ENCODE measurements at regions not wholly inside any gene's neighbourhood (a gene's known extent, or its start where the extent isn't known, plus 50 kb on each side); places are given as distances from the start of the nearest gene placed in this dataset.

DNA sequence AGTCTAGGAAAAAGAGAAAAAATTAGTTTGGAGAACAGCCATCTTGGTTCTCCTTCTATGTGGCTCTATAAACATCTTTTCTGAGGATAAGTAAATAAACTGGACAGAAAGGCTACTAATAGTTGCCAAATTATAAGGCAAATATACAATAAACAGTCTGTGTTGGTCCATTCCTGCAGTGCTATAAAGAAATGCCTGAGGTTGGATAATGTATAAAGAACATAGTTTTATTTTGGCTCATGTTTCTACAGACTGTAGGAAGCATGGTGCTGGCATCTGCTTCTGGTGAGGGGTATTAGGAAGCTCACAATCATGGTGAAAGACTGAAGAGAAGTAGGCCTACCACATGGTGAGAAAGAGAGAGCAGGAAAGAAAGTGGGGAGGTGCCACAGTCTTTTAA is 209.7 kb downstream of the MACC1 start:
- Histone ChIP-seq H3K27me3 (ENCODE audit: insufficient read depth, low read length) (no peaks in the 10 kb centered on the region), H3K4me1 (ENCODE audit: insufficient read depth, low read length) (no peaks in the 10 kb centered on the region; the same call in 1 of the 2 replicates), H3T11ph (ENCODE audit: low read length) (no peak overlapping the region), H3K4ac (ENCODE audit: low read depth, low read length) (no peak overlapping the region), H3K9ac (ENCODE audit: extremely low read depth, insufficient read length, low read length) (no peak overlapping the region), H3K56ac (ENCODE audit: insufficient read length, low read depth, low read length) (no peak overlapping the region), H4K91ac (ENCODE audit: insufficient read length, low read depth, low read length) (no peak overlapping the region), H4K8ac (replicated peaks; ENCODE audit: insufficient read length, low read depth, low read length) (no peak overlapping the region), H2BK15ac (ENCODE audit: low read depth, low read length) (no peak overlapping the region), H4K20me1 (ENCODE audit: control insufficient read depth, insufficient read depth, insufficient read length) (no peaks in the 10 kb centered on the region), H3K14ac (ENCODE audit: insufficient read depth, low read length) (no peak overlapping the region), H3K79me2 (ENCODE audit: insufficient read depth, low read length) (no peaks in the 10 kb centered on the region), H3K79me1 (ENCODE audit: insufficient read depth, low read depth, low read length, poor library complexity, severe bottlenecking) (no peaks in the 10 kb centered on the region), H2AFZ (ENCODE audit: low read length) (no peak overlapping the region), H3K9me3 (ENCODE audit: control insufficient read depth, low read depth, low read length) (no peaks in the 10 kb centered on the region), H3K27ac (ENCODE audit: insufficient read length, low read depth, low read length) (no peak overlapping the region), H2BK5ac (ENCODE audit: insufficient read length, low read length) (no peak overlapping the region), H3K23me2 (ENCODE audit: insufficient read length, low read depth, low read length, poor library complexity, severe bottlenecking) (no peaks in the 10 kb centered on the region), H2BK12ac (ENCODE audit: insufficient read length, low read depth, low read length) (no peak overlapping the region), H2BK20ac (ENCODE audit: low read depth, low read length, poor library complexity, severe bottlenecking) (no peak overlapping the region), H2AK5ac (ENCODE audit: insufficient read length, low read length) (no peak overlapping the region), H4K5ac (ENCODE audit: insufficient read length, low read depth, low read length) (no peak overlapping the region), H3K4me2 (ENCODE audit: insufficient read depth, insufficient read length, low read length) (no peak overlapping the region), H3K23ac (ENCODE audit: insufficient read length, low read depth, low read length) (no peak overlapping the region), H2BK120ac (ENCODE audit: low read depth, low read length, poor library complexity, severe bottlenecking) (no peak overlapping the region), H3K18ac (ENCODE audit: insufficient read length, low read depth, low read length) (no peak overlapping the region)
- H3K4me1 Mint-ChIP-seq, result peaks cover 0 to 18% of the 10 kb centered on the region in 2 experiments; a peak in 2 of 4 replicates
- peaks cover 0 to 11% (median 0%) of the 10 kb centered on the region in 3 experiments; a peak in 2 of 7 replicates for H3K36me3 Mint-ChIP-seq (ENCODE audit: insufficient read depth in 1 of 3, low read depth in 3 of 3)
- no peaks in the 10 kb centered on the region for H3K27me3 Mint-ChIP-seq (ENCODE audit: low read depth)
- no peaks in the 10 kb centered on the region for H3K9me3 Mint-ChIP-seq
- TF ChIP-seq, protein P1, sequence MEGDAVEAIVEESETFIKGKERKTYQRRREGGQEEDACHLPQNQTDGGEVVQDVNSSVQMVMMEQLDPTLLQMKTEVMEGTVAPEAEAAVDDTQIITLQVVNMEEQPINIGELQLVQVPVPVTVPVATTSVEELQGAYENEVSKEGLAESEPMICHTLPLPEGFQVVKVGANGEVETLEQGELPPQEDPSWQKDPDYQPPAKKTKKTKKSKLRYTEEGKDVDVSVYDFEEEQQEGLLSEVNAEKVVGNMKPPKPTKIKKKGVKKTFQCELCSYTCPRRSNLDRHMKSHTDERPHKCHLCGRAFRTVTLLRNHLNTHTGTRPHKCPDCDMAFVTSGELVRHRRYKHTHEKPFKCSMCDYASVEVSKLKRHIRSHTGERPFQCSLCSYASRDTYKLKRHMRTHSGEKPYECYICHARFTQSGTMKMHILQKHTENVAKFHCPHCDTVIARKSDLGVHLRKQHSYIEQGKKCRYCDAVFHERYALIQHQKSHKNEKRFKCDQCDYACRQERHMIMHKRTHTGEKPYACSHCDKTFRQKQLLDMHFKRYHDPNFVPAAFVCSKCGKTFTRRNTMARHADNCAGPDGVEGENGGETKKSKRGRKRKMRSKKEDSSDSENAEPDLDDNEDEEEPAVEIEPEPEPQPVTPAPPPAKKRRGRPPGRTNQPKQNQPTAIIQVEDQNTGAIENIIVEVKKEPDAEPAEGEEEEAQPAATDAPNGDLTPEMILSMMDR (conservative IDR thresholded peaks at IDR 0.05), result no peak
- DNase-seq, result no peak
- H3K27ac Mint-ChIP-seq, result peak overlapping the region in 1 of 3 experiments; percentile 21; a peak in 1 of 7 replicates
- no peak overlapping the region for H3K4me3 Mint-ChIP-seq
